Muscle of leg (tissue), 3 donors: ENCODE measurements at regions not wholly inside any gene's neighbourhood (a gene's known extent, or its start where the extent isn't known, plus 50 kb on each side); places are given as distances from the start of the nearest gene placed in this dataset.

Experiments
- DNase-seq: peaks from one replicate; pipeline ENCODE4 v3.0.0; 2013
- H3K27ac ChIP-seq: one replicate; pipeline ENCODE4 v1.5.1; 2013; ENCODE audit warnings: mild to moderate bottlenecking, low read length, control low read depth
- H3K27me3 ChIP-seq: one replicate; pipeline ENCODE4 v1.6.1; 2013; ENCODE audit warnings: low read length; ENCODE audit not compliant: control insufficient read depth, insufficient read depth
- H3K36me3 ChIP-seq: one replicate; pipeline ENCODE4 v1.6.1; 2013; ENCODE audit warnings: low read length; ENCODE audit not compliant: control insufficient read depth, insufficient read depth
- H3K4me1 ChIP-seq: one replicate; pipeline ENCODE4 v1.6.1; 2013; ENCODE audit warnings: low read length; ENCODE audit not compliant: control insufficient read depth, insufficient read depth
- H3K4me3 ChIP-seq: one replicate; pipeline ENCODE4 v1.5.1; 2013; ENCODE audit warnings: low read length, control low read depth
- H3K9me3 ChIP-seq: replicated peaks from 2 replicates; pipeline ENCODE4 v1.6.1; 2013; ENCODE audit warnings: low read depth, low read length; ENCODE audit not compliant: control insufficient read depth
- WGBS: methylation state at CpG from one replicate; pipeline ENCODE4 v1.1.5; 2013; ENCODE audit warnings: missing lambda C conversion rate; ENCODE audit not compliant: insufficient coverage; 5-methylcytosine and 5-hydroxymethylcytosine counted together

DNA sequence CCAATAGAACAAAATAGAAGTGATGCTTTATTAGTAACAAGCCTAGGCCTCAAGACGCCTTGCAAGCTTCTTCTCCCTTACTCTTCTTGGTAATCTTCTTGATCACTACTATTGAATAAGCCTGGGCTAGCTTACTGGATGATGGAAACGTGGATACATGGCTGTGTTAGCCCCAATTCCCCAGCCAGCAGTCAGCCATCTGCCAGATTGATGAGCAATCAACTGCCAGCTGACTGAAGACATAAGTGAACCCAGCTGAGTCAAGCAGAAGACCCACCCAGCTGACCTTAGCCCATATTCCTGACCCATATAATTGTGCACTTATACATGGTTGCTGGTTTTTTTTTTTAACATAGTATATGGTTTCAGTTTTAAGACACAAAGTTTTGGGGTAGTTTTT is 130.4 kb downstream of the DHX15 start:
- WGBS = 83% methylated on average over 1 of the region's 2 CpGs
- no peak for DNase-seq
- H3K36me3 ChIP-seq = no peaks in the 10 kb centered on the region
- no peaks in the 10 kb centered on the region for H3K9me3 ChIP-seq
- H3K27ac ChIP-seq = no peak overlapping the region
- no peaks in the 10 kb centered on the region for H3K4me1 ChIP-seq
- H3K27me3 ChIP-seq = no peaks in the 10 kb centered on the region
- no peak overlapping the region for H3K4me3 ChIP-seq

DNA sequence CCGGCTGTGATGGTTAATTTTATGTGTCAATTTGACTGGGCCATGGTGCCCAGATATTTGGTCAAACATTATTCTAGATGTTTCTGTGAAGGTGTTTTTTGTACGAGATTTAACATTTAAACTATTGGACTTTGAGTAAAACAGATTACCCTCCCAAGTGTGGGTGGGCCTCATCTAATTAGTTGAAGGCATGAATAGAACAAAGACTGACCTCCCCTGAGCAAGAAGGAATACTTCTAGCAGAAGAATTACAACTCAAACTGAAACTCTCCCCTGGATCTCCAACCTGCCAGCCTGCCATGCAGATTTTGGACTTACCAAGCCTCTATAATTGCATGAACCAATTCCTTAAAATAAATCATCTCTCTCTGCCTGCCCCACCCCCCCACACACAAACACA is 132.5 kb downstream of the DHX15 start:
- WGBS = no CpG with 5 or more reads among the region's 2 CpGs
- H3K27ac ChIP-seq = no peak overlapping the region
- H3K4me3 ChIP-seq = no peak overlapping the region
- no peaks in the 10 kb centered on the region for H3K4me1 ChIP-seq
- H3K9me3 ChIP-seq = no peaks in the 10 kb centered on the region
- no peaks in the 10 kb centered on the region for H3K36me3 ChIP-seq
- DNase-seq = no peak
- no peaks in the 10 kb centered on the region for H3K27me3 ChIP-seq

DNA sequence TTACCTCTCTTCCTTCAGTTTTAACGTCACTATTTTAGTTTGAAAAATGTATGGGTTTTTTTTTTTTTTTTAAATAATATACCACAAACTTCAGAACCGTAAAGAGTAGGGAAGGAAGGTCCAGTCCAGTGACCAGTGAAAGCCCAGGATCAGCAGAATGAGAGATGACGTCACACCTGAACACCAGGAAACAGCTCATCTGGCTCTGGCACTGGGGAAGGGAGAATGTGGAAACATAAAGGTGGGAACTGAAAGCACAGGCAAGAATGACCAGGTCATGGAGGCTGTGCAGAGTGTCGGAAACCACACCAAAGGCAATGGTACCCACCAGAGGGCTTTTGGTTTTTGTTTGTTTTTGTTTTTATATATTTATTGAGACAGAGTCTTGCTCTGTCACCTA is 141.2 kb downstream of the DHX15 start:
- H3K27me3 ChIP-seq = no peaks in the 10 kb centered on the region
- H3K27ac ChIP-seq = no peak overlapping the region
- 17% methylated on average over 1 of the region's 4 CpGs for WGBS
- H3K4me3 ChIP-seq = no peak overlapping the region
- no peaks in the 10 kb centered on the region for H3K4me1 ChIP-seq
- DNase-seq = no peak
- no peaks in the 10 kb centered on the region for H3K36me3 ChIP-seq
- H3K9me3 ChIP-seq = no peaks in the 10 kb centered on the region

DNA sequence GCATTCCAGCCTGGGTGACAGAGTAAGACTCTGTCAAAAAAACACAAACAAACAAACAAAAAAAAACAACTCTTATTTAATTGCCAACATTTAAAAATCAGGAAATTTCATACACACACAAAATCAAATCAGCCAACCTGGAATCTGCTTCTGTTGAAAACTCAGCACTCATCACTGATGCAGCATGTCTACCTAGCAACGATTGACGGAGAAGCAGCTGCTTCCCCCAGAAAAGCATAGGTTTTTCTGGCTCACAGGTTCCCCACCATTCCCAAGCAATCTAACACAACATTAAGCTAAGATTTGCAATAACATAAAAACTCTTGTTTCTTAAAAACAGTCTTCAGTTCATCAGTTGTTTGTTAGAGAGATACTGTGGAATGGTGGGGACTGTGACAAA is 143.6 kb downstream of the DHX15 start:
- no peak overlapping the region for H3K4me3 ChIP-seq
- 76% methylated on average over 2 of the region's 2 CpGs for WGBS

DNA sequence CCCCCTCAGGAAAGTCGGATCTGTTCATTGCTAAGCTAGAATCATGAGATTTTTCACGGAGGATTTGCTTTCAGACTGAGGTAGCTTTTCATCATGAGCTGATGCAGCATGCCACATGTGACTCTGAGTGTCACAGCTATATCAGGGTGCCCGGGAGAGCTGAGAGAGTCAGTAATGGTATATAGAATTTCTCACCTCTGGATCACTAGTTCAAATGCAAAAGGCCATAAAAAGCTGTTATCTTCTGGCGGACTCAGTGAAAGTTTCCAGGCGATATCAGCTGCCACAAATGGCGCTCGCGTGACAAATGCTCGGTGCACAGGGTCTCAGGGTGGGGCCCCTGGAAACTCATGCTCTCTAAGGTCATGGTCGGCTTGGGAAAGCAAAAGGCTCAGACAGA is 150.1 kb downstream of the DHX15 start:
- 27% methylated on average over 9 of the region's 10 CpGs for WGBS
- H3K4me1 ChIP-seq = peaks cover 19% of the 10 kb centered on the region
- H3K36me3 ChIP-seq = no peaks in the 10 kb centered on the region
- H3K27me3 ChIP-seq = no peaks in the 10 kb centered on the region
- peak; percentile 35 for DNase-seq
- no peak overlapping the region for H3K4me3 ChIP-seq
- H3K27ac ChIP-seq = peak overlapping the region; percentile 70
- H3K9me3 ChIP-seq = no peaks in the 10 kb centered on the region

More for the DNA sequence above, 143.6 kb downstream of the DHX15 start:
- H3K4me1 ChIP-seq = no peaks in the 10 kb centered on the region
- DNase-seq = no peak
- H3K27me3 ChIP-seq = no peaks in the 10 kb centered on the region
- H3K36me3 ChIP-seq = no peaks in the 10 kb centered on the region
- no peaks in the 10 kb centered on the region for H3K9me3 ChIP-seq
- no peak overlapping the region for H3K27ac ChIP-seq

DNA sequence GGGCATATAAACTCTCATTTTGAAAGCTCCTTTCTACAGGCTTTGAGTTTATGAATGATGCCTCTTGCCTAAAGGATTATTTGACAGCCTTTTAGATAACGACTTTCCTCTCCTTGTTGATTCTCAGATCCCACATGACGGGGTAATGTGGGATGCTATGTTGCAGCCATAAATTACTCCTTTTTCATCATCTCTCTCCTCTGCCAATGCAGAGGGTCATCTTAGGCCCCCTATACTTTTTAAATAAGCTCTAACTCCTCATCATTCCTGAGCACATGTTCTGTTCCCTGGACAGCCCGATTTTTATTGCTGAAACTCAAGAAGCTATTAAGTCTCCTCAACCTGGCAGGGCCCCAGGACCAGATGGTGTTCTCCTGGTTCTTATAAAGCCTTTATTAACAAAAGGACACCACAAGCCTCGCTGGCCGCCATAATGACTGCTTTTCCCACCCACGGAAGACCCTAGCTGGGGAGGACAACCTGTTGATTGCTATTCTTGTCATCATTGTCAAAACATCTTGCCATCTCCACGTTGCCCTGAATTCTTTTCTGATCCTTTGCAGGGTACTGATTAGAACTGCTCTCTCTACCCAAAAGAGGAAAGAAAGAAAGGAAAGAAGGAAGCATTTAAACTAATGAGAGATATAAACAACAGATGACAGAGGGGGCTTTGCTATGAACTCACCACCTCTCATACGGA is 150.7 kb downstream of the DHX15 start:
- WGBS = 20% methylated on average over 1 of the region's 8 CpGs
- Histone ChIP-seq H3K4me1 (peaks cover 19% of the 10 kb centered on the region), H3K27me3 (no peaks in the 10 kb centered on the region), H3K4me3 (no peak overlapping the region), H3K9me3 (no peaks in the 10 kb centered on the region), H3K36me3 (no peaks in the 10 kb centered on the region), H3K27ac (peak overlapping the region; percentile 70)
- peak; percentile 85 for DNase-seq

DNA sequence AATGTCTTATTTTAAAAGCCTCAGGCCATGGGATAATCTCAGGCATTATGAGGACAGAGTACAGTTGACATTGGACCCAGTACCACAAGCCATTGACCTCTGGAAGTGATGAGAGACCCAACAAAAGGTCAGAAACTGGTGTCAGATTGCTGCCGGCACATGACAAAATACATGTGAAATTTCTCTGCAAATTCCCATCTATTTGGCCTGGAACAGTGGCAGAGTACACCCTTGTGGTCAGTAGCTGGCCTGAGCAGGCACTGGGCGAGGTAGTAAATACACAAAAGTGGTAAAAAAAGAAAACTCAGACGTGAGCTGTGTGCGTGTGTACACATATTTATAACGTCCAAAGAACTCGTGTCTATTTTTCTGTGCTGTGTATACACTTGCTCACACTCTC is 155.5 kb downstream of the DHX15 start:
- Histone ChIP-seq H3K36me3 (no peaks in the 10 kb centered on the region), H3K4me1 (peaks cover 5% of the 10 kb centered on the region), H3K9me3 (no peaks in the 10 kb centered on the region), H3K4me3 (no peak overlapping the region), H3K27me3 (no peaks in the 10 kb centered on the region), H3K27ac (no peak overlapping the region)
- no peak for DNase-seq
- no CpG with 5 or more reads among the region's 6 CpGs for WGBS

DNA sequence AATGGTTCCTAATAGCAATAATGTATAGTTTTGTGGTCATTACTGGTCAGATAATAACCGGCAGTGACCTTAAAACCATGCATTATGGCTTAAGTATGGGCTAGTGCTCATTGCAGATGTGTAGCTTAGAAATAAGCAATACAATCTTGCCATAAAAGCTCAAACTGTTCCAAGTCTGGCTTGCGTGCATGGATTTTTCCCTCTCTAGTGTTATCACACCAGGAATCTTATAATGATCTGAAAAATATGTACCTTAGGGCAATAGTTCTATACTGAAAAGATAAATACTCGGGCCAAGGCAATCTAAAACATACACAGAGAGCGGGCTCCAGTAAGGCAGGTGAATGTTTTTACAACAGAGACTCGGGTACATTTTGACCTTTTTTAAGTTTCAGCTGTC is 157.8 kb downstream of the DHX15 start:
- no peaks in the 10 kb centered on the region for H3K27me3 ChIP-seq
- no peaks in the 10 kb centered on the region for H3K36me3 ChIP-seq
- H3K27ac ChIP-seq = no peak overlapping the region

DNA sequence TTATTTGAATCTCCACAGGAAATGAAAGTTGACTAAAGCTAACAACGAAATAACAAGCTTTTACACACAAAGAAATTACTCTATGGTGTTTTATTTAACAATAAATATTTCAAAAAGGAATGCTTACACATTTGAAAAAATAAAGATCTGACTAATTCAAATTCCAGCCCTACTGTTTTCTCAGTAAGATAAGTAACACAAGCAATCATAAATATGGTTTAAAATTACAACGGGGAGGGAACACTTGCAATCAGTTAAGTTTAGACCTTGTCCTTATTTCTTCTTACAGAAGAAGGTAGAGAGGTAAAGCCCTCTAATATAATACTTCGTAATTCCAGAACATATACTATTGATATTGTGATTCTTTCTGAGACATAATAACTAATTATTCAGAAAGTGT is 158.5 kb downstream of the DHX15 start:
- no CpG with 5 or more reads among the region's 3 CpGs for WGBS
- no peak for DNase-seq
- H3K4me3 ChIP-seq = no peak overlapping the region

More for the DNA sequence above, 157.8 kb downstream of the DHX15 start:
- WGBS = 80% methylated on average over 1 of the region's 5 CpGs
- H3K4me1 ChIP-seq = no peaks in the 10 kb centered on the region
- H3K9me3 ChIP-seq = no peaks in the 10 kb centered on the region
- no peak overlapping the region for H3K4me3 ChIP-seq
- DNase-seq = no peak

DNA sequence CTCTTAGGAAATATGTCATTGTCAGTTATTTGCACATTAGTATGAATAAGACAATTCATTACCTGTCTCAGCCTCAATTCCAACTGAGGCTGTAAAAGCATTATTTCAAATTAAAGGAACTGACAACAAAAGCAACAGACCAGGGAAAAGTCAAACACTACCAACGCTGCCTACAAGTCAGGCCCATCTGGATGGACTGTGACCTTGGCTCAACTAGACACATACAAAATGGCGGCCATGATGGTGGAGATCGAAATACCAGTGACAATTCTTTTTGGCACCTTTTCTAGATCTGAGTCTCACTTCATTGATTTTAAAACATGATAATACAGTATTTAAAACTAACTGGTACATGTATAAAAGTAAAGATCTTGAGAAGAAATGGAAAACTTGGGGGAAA is 160.7 kb downstream of the DHX15 start:
- no peaks in the 10 kb centered on the region for H3K36me3 ChIP-seq
- H3K4me1 ChIP-seq = no peaks in the 10 kb centered on the region
- no peak overlapping the region for H3K4me3 ChIP-seq
- DNase-seq = no peak
- H3K27me3 ChIP-seq = no peaks in the 10 kb centered on the region
- H3K9me3 ChIP-seq = no peaks in the 10 kb centered on the region
- WGBS = 100% methylated on average over 1 of the region's 3 CpGs
- H3K27ac ChIP-seq = no peak overlapping the region

More for the DNA sequence above, 158.5 kb downstream of the DHX15 start:
- Histone ChIP-seq H3K9me3 (no peaks in the 10 kb centered on the region), H3K27ac (no peak overlapping the region), H3K36me3 (no peaks in the 10 kb centered on the region), H3K27me3 (no peaks in the 10 kb centered on the region), H3K4me1 (no peaks in the 10 kb centered on the region)

DNA sequence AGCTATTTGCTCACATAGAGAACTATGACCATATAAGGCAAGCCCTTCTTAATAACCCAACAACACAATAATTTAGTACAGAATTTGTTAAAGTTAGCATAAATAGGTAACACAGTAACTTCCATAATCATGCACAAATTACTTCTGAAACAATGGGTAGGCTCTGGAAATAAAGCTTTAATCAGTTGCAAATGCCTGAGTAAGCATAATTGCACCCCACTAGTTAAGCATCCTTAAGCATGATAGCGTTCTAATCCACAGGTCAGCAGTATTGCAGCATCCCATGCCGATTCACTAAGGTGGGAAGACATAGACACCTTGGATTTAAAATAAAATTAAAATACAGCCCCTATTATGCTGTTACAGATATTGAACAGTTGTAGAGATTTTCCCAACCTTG is 161.7 kb downstream of the DHX15 start:
- DNase-seq = no peak
- H3K27me3 ChIP-seq = no peaks in the 10 kb centered on the region
- no peak overlapping the region for H3K4me3 ChIP-seq
- no peaks in the 10 kb centered on the region for H3K4me1 ChIP-seq
- H3K9me3 ChIP-seq = no peaks in the 10 kb centered on the region
- no peaks in the 10 kb centered on the region for H3K36me3 ChIP-seq
- no peak overlapping the region for H3K27ac ChIP-seq
- no CpG with 5 or more reads among the region's 2 CpGs for WGBS
